Liver (tissue), 8 donors: ENCODE measurements at regions not wholly inside any gene's neighbourhood (a gene's known extent, or its start where the extent isn't known, plus 50 kb on each side); places are given as distances from the start of the nearest gene placed in this dataset.

Experiments used
- DNase-seq: peaks from one replicate; pipeline ENCODE4 v3.0.0-alpha.2; 2017; ENCODE audit warnings: low spot score
- H3K27ac ChIP-seq, 2 donors: one replicate each; pipeline ENCODE4 v1.7.0; 2013; ENCODE audit warnings: inconsistent platforms in 2 of 2, low read length in 2 of 2, control low read depth in 1 of 2, low read depth in 1 of 2, mild to moderate bottlenecking in 1 of 2
- H3K27me3 ChIP-seq, 4 donors: one replicate each; pipeline versions ENCODE4 v1.6.1 to v1.7.0; 2013; ENCODE audit warnings: low read length in 3 of 4, inconsistent platforms in 1 of 4, mild to moderate bottlenecking in 1 of 4, moderate library complexity in 1 of 4; ENCODE audit not compliant: control insufficient read depth in 4 of 4, insufficient read depth in 4 of 4
- H3K36me3 ChIP-seq, 4 donors: one replicate each; pipeline versions ENCODE4 v1.6.1 to v1.7.0; 2013; ENCODE audit warnings: low read length in 3 of 4, mild to moderate bottlenecking in 3 of 4, low read depth in 1 of 4, moderate library complexity in 1 of 4; ENCODE audit not compliant: control insufficient read depth in 4 of 4, insufficient read depth in 3 of 4
- H3K4me1 ChIP-seq, 4 donors: one replicate each; pipeline versions ENCODE4 v1.6.1 to v1.7.0; 2013; ENCODE audit warnings: low read length in 3 of 4, mild to moderate bottlenecking in 3 of 4, moderate library complexity in 1 of 4; ENCODE audit not compliant: control insufficient read depth in 4 of 4, insufficient read depth in 4 of 4
- H3K4me3 ChIP-seq, 3 donors: one replicate each; pipeline versions ENCODE4 v1.6.1 to v1.7.0; 2013; ENCODE audit warnings: low read length in 3 of 3, control low read depth in 1 of 3, low read depth in 1 of 3, mild to moderate bottlenecking in 1 of 3
- H3K9ac ChIP-seq, 2 donors: one replicate each; pipeline ENCODE4 v1.7.0; 2013; ENCODE audit warnings: low read length in 2 of 2, mild to moderate bottlenecking in 2 of 2, moderate library complexity in 2 of 2, control low read depth in 1 of 2, low read depth in 1 of 2
- H3K9me3 ChIP-seq, 4 donors: one replicate each; pipeline versions ENCODE4 v1.6.1 to v1.7.0; 2013; ENCODE audit warnings: low read length in 3 of 4; ENCODE audit not compliant: control insufficient read depth in 4 of 4
- ATF3 ChIP-seq: IDR thresholded peaks from 2 replicates; pipeline ENCODE4 v1.6.1; 2016; ENCODE audit warnings: antibody characterized with exemption
- CTCF ChIP-seq: fragments of 150-350 bp; IDR thresholded peaks from 2 replicates; pipeline ENCODE4 v1.5.1; 2017; ENCODE audit warnings: improper control_type of control experiment, low read depth, low read length; ENCODE audit not compliant: missing input control
- EGR1 ChIP-seq, 2 donors: IDR thresholded peaks; 2 replicates each; pipeline ENCODE4 v1.6.1; 2016 to 2018; ENCODE audit warnings: antibody characterized with exemption in 2 of 2, low read depth in 2 of 2
- FOXA1 ChIP-seq: IDR thresholded peaks from 2 replicates; pipeline ENCODE4 v1.6.1; 2016; ENCODE audit warnings: antibody characterized with exemption
- FOXA2 ChIP-seq: IDR thresholded peaks from 2 replicates; pipeline ENCODE4 v1.6.1; 2016; ENCODE audit warnings: antibody characterized with exemption
- GABPA ChIP-seq, 2 donors: IDR thresholded peaks in 1 of 2; conservative IDR thresholded peaks in 1 of 2; 2 replicates each; pipeline ENCODE4 v1.6.1; 2016; ENCODE audit warnings: antibody characterized with exemption in 2 of 2, mild to moderate bottlenecking in 1 of 2, moderate library complexity in 1 of 2
- HNF4A ChIP-seq, 2 donors: conservative IDR thresholded peaks; 2 replicates each; pipeline ENCODE4 v1.6.1; 2016; ENCODE audit warnings: antibody characterized with exemption in 2 of 2, mild to moderate bottlenecking in 2 of 2
- HNF4G ChIP-seq: IDR thresholded peaks from 2 replicates; pipeline ENCODE4 v1.6.1; 2016; ENCODE audit warnings: antibody characterized with exemption
- JUND ChIP-seq, 2 donors: IDR thresholded peaks; 2 replicates each; pipeline ENCODE4 v1.6.1; 2016; ENCODE audit warnings: antibody characterized with exemption in 2 of 2
- MAX ChIP-seq: IDR thresholded peaks from 2 replicates; pipeline ENCODE4 v1.6.1; 2016; ENCODE audit warnings: antibody characterized with exemption
- NR2F2 ChIP-seq: IDR thresholded peaks from 2 replicates; pipeline ENCODE4 v1.6.1; 2016; ENCODE audit warnings: antibody characterized with exemption
- RAD21 ChIP-seq, 2 donors: IDR thresholded peaks; 2 replicates each; pipeline ENCODE4 v1.6.1; 2016; ENCODE audit warnings: antibody characterized with exemption in 2 of 2, mild to moderate bottlenecking in 2 of 2
- REST ChIP-seq: IDR thresholded peaks from 2 replicates; pipeline ENCODE4 v1.6.1; 2016; ENCODE audit warnings: antibody characterized with exemption, mild to moderate bottlenecking
- RXRA ChIP-seq, 2 donors: IDR thresholded peaks; 2 replicates each; pipeline ENCODE4 v1.6.1; 2017 to 2018; ENCODE audit warnings: antibody characterized with exemption in 2 of 2, mild to moderate bottlenecking in 1 of 2
- SP1 ChIP-seq: IDR thresholded peaks from 2 replicates; pipeline ENCODE4 v1.6.1; 2018; ENCODE audit warnings: antibody characterized with exemption, mild to moderate bottlenecking
- TAF1 ChIP-seq: conservative IDR thresholded peaks from 2 replicates; pipeline ENCODE4 v1.6.1; 2016; ENCODE audit warnings: antibody characterized with exemption, mild to moderate bottlenecking
- YY1 ChIP-seq: IDR thresholded peaks from 2 replicates; pipeline ENCODE4 v1.6.1; 2016; ENCODE audit warnings: antibody characterized with exemption, mild to moderate bottlenecking
- ZBTB33 ChIP-seq: IDR thresholded peaks from 2 replicates; pipeline ENCODE4 v1.6.1; 2016; ENCODE audit warnings: antibody characterized with exemption
- WGBS: extraction: QIAGEN DNeasy Blood & Tissue Kit; methylation state at CpG from one replicate; pipeline ENCODE4 v1.1.7; 2013; 5-methylcytosine and 5-hydroxymethylcytosine counted together
- donor health status: healthy.
- donor health status: healthy.
- donor health status: healthy.
- donor health status: healthy.
- donor health status: healthy.

- Histone ChIP-seq H3K9ac (no peak overlapping the region), H3K9me3 (peaks cover 0 to 1% (median 0%) of the 10 kb centered on the region in 4 donors), H3K27me3 (no peaks in the 10 kb centered on the region), H3K4me3 (no peak overlapping the region), H3K36me3 (no peaks in the 10 kb centered on the region), H3K27ac (no peak overlapping the region), H3K4me1 (no peaks in the 10 kb centered on the region)
- TF ChIP-seq FOXA1 = no peak
- no peak for TF ChIP-seq NR2F2
- TF ChIP-seq SP1 = no peak
- no peak for TF ChIP-seq RXRA (IDR thresholded peaks at IDR 0.05)
- TF ChIP-seq ATF3 = no peak
- no peak for TF ChIP-seq HNF4G
- TF ChIP-seq JUND (IDR thresholded peaks at IDR 0.05) = no peak
- no peak for TF ChIP-seq YY1
- TF ChIP-seq TAF1 = no peak
- TF ChIP-seq ZBTB33 = no peak
- no peak for TF ChIP-seq REST
- TF ChIP-seq FOXA2 = no peak
- TF ChIP-seq CTCF = no peak
- TF ChIP-seq GABPA (IDR thresholded peaks at IDR 0.05 in 1 of 2, conservative IDR thresholded peaks at IDR 0.05 in 1 of 2) = no peak
- TF ChIP-seq MAX = no peak
- no peak for TF ChIP-seq EGR1 (IDR thresholded peaks at IDR 0.05; ENCODE audit: low read depth in 2 of 2)
- no peak for TF ChIP-seq HNF4A (conservative IDR thresholded peaks at IDR 0.05)
- TF ChIP-seq RAD21 (IDR thresholded peaks at IDR 0.05) = no peak
- WGBS = 85% methylated on average over 12 of the region's 12 CpGs
- no peak for DNase-seq
Observed at GRCh38 chr6:15106958-15107643, 138.8 kb upstream of the JARID2 start.
